Occipital lobe (tissue), 1 donor: ENCODE measurements at regions not wholly inside any gene's neighbourhood (a gene's known extent, or its start where the extent isn't known, plus 50 kb on each side); places are given as distances from the start of the nearest gene placed in this dataset.
"Not testable (repeated sequence)": the region's sequence is repeated elsewhere in the genome, so short reads cannot be mapped to it uniquely, and the experiment has no call there.

Experiments
- DNase-seq: peaks from one replicate; lab custom pipeline; 2025; lab: John Stamatoyannopoulos, UW

- DNase-seq = no peak
Observed at GRCh38 chr2:83282043-83282795, 1176.9 kb downstream of the SUCLG1 start.

GRCh38 chr2:83280391-83280790 is 1178.7 kb downstream of the SUCLG1 start:
- DNase-seq = no peak

- DNase-seq = no peak
Observed at GRCh38 chr2:83273322-83273721, 1185.8 kb downstream of the SUCLG1 start.

GRCh38 chr2:83261591-83262136 is 1197.4 kb downstream of the SUCLG1 start:
- no peak for DNase-seq

GRCh38 chr2:83253848-83254247 is 1205.2 kb downstream of the SUCLG1 start:
- no peak for DNase-seq

- no peak for DNase-seq
Observed at GRCh38 chr2:83251321-83251872, 1207.7 kb downstream of the SUCLG1 start.

GRCh38 chr2:83245806-83246537 is 1213.1 kb downstream of the SUCLG1 start:
- not testable (repeated sequence) for DNase-seq

- no peak for DNase-seq
Observed at GRCh38 chr2:83240611-83241010, 1218.5 kb downstream of the SUCLG1 start.

GRCh38 chr2:83238111-83238510 is 1221.0 kb downstream of the SUCLG1 start:
- no peak for DNase-seq

GRCh38 chr2:83234246-83234645 is 1224.8 kb downstream of the SUCLG1 start:
- DNase-seq = no peak

GRCh38 chr2:83233781-83234180 is 1225.3 kb downstream of the SUCLG1 start:
- DNase-seq = no peak

GRCh38 chr2:83233326-83233725 is 1225.8 kb downstream of the SUCLG1 start:
- no peak for DNase-seq

- DNase-seq = no peak
Observed at GRCh38 chr2:83229443-83229842, 1229.6 kb downstream of the SUCLG1 start.

- DNase-seq = no peak
Observed at GRCh38 chr2:83224591-83225200, 1234.4 kb downstream of the SUCLG1 start.

- DNase-seq = no peak
Observed at GRCh38 chr2:83221258-83221657, 1237.8 kb downstream of the SUCLG1 start.

- DNase-seq = no peak
Observed at GRCh38 chr2:83217854-83218253, 1241.2 kb downstream of the SUCLG1 start.

GRCh38 chr2:83196225-83196624 is 1262.9 kb downstream of the SUCLG1 start:
- DNase-seq = no peak

GRCh38 chr2:83191316-83191715 is 1267.8 kb downstream of the SUCLG1 start:
- DNase-seq = no peak

- no peak for DNase-seq
Observed at GRCh38 chr2:83186105-83186760, 1272.8 kb downstream of the SUCLG1 start.

- DNase-seq = not testable (repeated sequence)
Observed at GRCh38 chr2:83180862-83181530, 1278.1 kb downstream of the SUCLG1 start.

GRCh38 chr2:83176539-83176938 is 1282.5 kb downstream of the SUCLG1 start:
- DNase-seq = no peak
